Upper lobe of left lung (tissue), 6 donors: ENCODE measurements at regions not wholly inside any gene's neighbourhood (a gene's known extent, or its start where the extent isn't known, plus 50 kb on each side); places are given as distances from the start of the nearest gene placed in this dataset.
A peak's percentile ranks its signal among the peaks of the same experiment; 100 is the strongest.

Experiments
- ATAC-seq, 2 donors: fragments of 200-7000 bp; cut with Tn5 transposase; one replicate each; pipeline ENCODE4 v1.9.1; 2022; ENCODE audit warnings: mild to moderate bottlenecking in 2 of 2, moderate library complexity in 2 of 2; ENCODE audit not compliant: low FRiP score in 2 of 2
- DNase-seq, 2 donors: peaks; one replicate each; pipeline ENCODE4 v3.0.0-alpha.2; 2019 to 2020
- H3K27ac ChIP-seq, 4 donors: fragments of 200-600 bp; sonication (generic); one replicate each; pipeline ENCODE4 v1.5.1; 2016 to 2019
- H3K27me3 ChIP-seq, 4 donors: fragments of 200-600 bp; sonication (generic); one replicate each; pipeline ENCODE4 v1.5.1; 2017 to 2019
- H3K36me3 ChIP-seq, 4 donors: fragments of 200-600 bp; sonication (generic); one replicate each; pipeline ENCODE4 v1.5.1; 2016 to 2019
- H3K4me1 ChIP-seq, 4 donors: fragments of 200-600 bp; sonication (generic); one replicate each; pipeline ENCODE4 v1.5.1; 2018 to 2019
- H3K4me3 ChIP-seq, 4 donors: fragments of 200-600 bp; sonication (generic); one replicate each; pipeline ENCODE4 v1.5.1; 2017 to 2019; ENCODE audit warnings: mild to moderate bottlenecking in 2 of 4, moderate library complexity in 1 of 4
- H3K9me3 ChIP-seq, 4 donors: fragments of 200-600 bp; sonication (generic); one replicate each; pipeline ENCODE4 v1.5.1; 2018 to 2019
- CTCF ChIP-seq, 6 experiments: fragments of 450-650 bp in 4 of 6; fragments of 200-600 bp in 2 of 6; sonication (generic) in 2 of 6; IDR thresholded peaks; one replicate each; pipeline ENCODE4 v1.5.1; 2016 to 2019; ENCODE audit warnings: antibody characterized with exemption in 6 of 6
- EP300 ChIP-seq, 4 donors: sonication (generic); formaldehyde crosslinking; IDR thresholded peaks; one replicate each; pipeline ENCODE4 v1.5.1; 2017; ENCODE audit warnings: antibody characterized with exemption in 4 of 4, control low read depth in 2 of 4
- POLR2A ChIP-seq, 4 donors: fragments of 450-650 bp; IDR thresholded peaks; one replicate each; pipeline ENCODE4 v1.5.1; 2016 to 2017; ENCODE audit warnings: antibody characterized with exemption in 4 of 4, mild to moderate bottlenecking in 2 of 4
- POLR2AphosphoS5 ChIP-seq, 2 donors: sonication (generic); formaldehyde crosslinking; IDR thresholded peaks; one replicate each; pipeline ENCODE4 v1.5.1; 2017; ENCODE audit warnings: antibody characterized with exemption in 2 of 2
- WGBS, 2 donors: methylation state at CpG; one replicate each; pipeline ENCODE4 v1.1.5; 2017 to 2018; 5-methylcytosine and 5-hydroxymethylcytosine counted together
- donor health status: DM: no; HTN: no; CAD: no; lungs with moderate emphysema.
- donor health status: DM: no; HTN: yes; CAD: no; lungs with severe emphysema.

- H3K9me3 ChIP-seq = no peaks in the 10 kb centered on the region
- no peaks in the 10 kb centered on the region for H3K36me3 ChIP-seq
- H3K4me1 ChIP-seq = peaks cover 0 to 12% (median 0%) of the 10 kb centered on the region in 4 donors
- no peak overlapping the region for H3K27ac ChIP-seq
- H3K27me3 ChIP-seq = peaks cover 0 to 6% (median 0%) of the 10 kb centered on the region in 4 donors
- H3K4me3 ChIP-seq = peak overlapping the region in 1 of 4 donors; percentile 22
- peak; percentile 61 to 76 for ATAC-seq
- peak in 1 of 2 donors; percentile 81 for DNase-seq
- TF ChIP-seq CTCF (IDR thresholded peaks at IDR 0.05) (no peak), POLR2AphosphoS5 (IDR thresholded peaks at IDR 0.05) (no peak)
- 2 to 6% methylated on average over 12 to 60 of the region's 65 CpGs for WGBS, 2 donors
These were observed 370.3 kb upstream of the SMIM31 start for GRCh38 chr4:164383358-164384220.

- H3K36me3 ChIP-seq = no peaks in the 10 kb centered on the region
- TF ChIP-seq CTCF (IDR thresholded peaks at IDR 0.05) = no peak
- no peak for TF ChIP-seq EP300 (IDR thresholded peaks at IDR 0.05)
- TF ChIP-seq POLR2A (IDR thresholded peaks at IDR 0.05) = no peak
- TF ChIP-seq POLR2AphosphoS5 (IDR thresholded peaks at IDR 0.05) = no peak
- no peaks in the 10 kb centered on the region for H3K9me3 ChIP-seq
- 70 to 80% methylated on average over 8 of the region's 8 CpGs for WGBS, 2 donors
- peaks cover 0 to 6% (median 0%) of the 10 kb centered on the region in 4 donors for H3K27me3 ChIP-seq
- ATAC-seq (no peak), DNase-seq (no peak)
- no peak overlapping the region for H3K27ac ChIP-seq
- peaks cover 0 to 12% (median 0%) of the 10 kb centered on the region in 4 donors for H3K4me1 ChIP-seq
- no peak overlapping the region for H3K4me3 ChIP-seq
These were observed 369.5 kb upstream of the SMIM31 start for GRCh38 chr4:164384416-164384815.

- DNase-seq = no peak
- no peaks in the 10 kb centered on the region for H3K36me3 ChIP-seq
- H3K4me1 ChIP-seq = no peaks in the 10 kb centered on the region
- ATAC-seq = no peak
- H3K27me3 ChIP-seq = no peaks in the 10 kb centered on the region
- TF ChIP-seq POLR2AphosphoS5 (IDR thresholded peaks at IDR 0.05) (no peak), CTCF (IDR thresholded peaks at IDR 0.05) (no peak), POLR2A (IDR thresholded peaks at IDR 0.05) (no peak), EP300 (IDR thresholded peaks at IDR 0.05) (no peak)
- no peak overlapping the region for H3K27ac ChIP-seq
- no peak overlapping the region for H3K4me3 ChIP-seq
- H3K9me3 ChIP-seq = no peaks in the 10 kb centered on the region
- 52 to 60% methylated on average over 4 of the region's 4 CpGs for WGBS, 2 donors
These were observed 357.5 kb upstream of the SMIM31 start for GRCh38 chr4:164396439-164396838.

GRCh38 chr4:164402554-164402953 is 351.4 kb upstream of the SMIM31 start:
- TF ChIP-seq EP300 (IDR thresholded peaks at IDR 0.05) = no peak
- no peak for TF ChIP-seq POLR2AphosphoS5 (IDR thresholded peaks at IDR 0.05)
- no peak for TF ChIP-seq POLR2A (IDR thresholded peaks at IDR 0.05)
- no peak for TF ChIP-seq CTCF (IDR thresholded peaks at IDR 0.05)

GRCh38 chr4:164405774-164406173 is 348.2 kb upstream of the SMIM31 start:
- H3K27ac ChIP-seq = no peak overlapping the region
- no peak for TF ChIP-seq POLR2A (IDR thresholded peaks at IDR 0.05)
- no peak for TF ChIP-seq EP300 (IDR thresholded peaks at IDR 0.05)
- TF ChIP-seq POLR2AphosphoS5 (IDR thresholded peaks at IDR 0.05) = no peak
- no peak for TF ChIP-seq CTCF (IDR thresholded peaks at IDR 0.05)
- no peaks in the 10 kb centered on the region for H3K27me3 ChIP-seq
- ATAC-seq = no peak
- no peaks in the 10 kb centered on the region for H3K9me3 ChIP-seq
- no peaks in the 10 kb centered on the region for H3K36me3 ChIP-seq
- no peak for DNase-seq
- no peak overlapping the region for H3K4me3 ChIP-seq
- H3K4me1 ChIP-seq = no peaks in the 10 kb centered on the region

More at GRCh38 chr4:164402554-164402953, 351.4 kb upstream of the SMIM31 start:
- Histone ChIP-seq H3K4me3 (no peak overlapping the region), H3K27me3 (no peaks in the 10 kb centered on the region), H3K4me1 (no peaks in the 10 kb centered on the region), H3K9me3 (no peaks in the 10 kb centered on the region), H3K27ac (no peak overlapping the region), H3K36me3 (no peaks in the 10 kb centered on the region)
- WGBS, 2 donors = 20 to 32% methylated on average over 1 of the region's 1 CpG
- DNase-seq (no peak), ATAC-seq (no peak)
